Tibial nerve (tissue), 4 donors: ENCODE measurements at regions not wholly inside any gene's neighbourhood (a gene's known extent, or its start where the extent isn't known, plus 50 kb on each side); places are given as distances from the start of the nearest gene placed in this dataset.

Experiments used
- EP300 ChIP-seq, 2 donors: sonication (generic); formaldehyde crosslinking; IDR thresholded peaks; one replicate each; pipeline ENCODE4 v1.6.1; 2017; ENCODE audit warnings: antibody characterized with exemption in 2 of 2, mild to moderate bottlenecking in 1 of 2
- POLR2A ChIP-seq, 2 donors: fragments of 450-650 bp; IDR thresholded peaks; one replicate each; pipeline ENCODE4 v1.6.1; 2017; ENCODE audit warnings: antibody characterized with exemption in 2 of 2, mild to moderate bottlenecking in 2 of 2, moderate library complexity in 2 of 2
- TF ChIP-seq, protein P1 (sequence below), 5 experiments: fragments of 200-600 bp in 3 of 5; fragments of 450-650 bp in 2 of 5; sonication (generic) in 3 of 5; IDR thresholded peaks; one replicate each; pipeline ENCODE4 v1.5.1; 2016 to 2019; ENCODE audit warnings: antibody characterized with exemption in 5 of 5, mild to moderate bottlenecking in 3 of 5, moderate library complexity in 2 of 5

DNA sequence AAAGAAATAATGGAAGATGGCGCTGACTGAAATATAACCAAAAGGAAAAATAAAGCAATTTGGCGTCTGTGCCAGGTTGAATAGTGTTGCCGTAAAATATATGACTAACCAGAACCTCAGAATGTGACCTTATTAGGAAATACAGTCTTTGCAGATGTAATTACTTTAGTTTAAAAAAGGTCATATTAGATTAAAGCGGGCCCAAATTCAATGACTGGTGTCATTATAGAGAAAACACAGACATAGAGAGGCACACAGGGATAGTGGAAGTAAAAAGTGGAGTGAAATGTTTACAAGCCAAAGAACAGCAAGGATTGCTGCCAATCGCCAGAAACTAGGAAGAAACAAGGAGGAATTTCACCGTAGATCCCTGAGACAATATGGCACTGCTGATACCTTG is 521.2 kb downstream of the FRK start:
- TF ChIP-seq, protein P1, sequence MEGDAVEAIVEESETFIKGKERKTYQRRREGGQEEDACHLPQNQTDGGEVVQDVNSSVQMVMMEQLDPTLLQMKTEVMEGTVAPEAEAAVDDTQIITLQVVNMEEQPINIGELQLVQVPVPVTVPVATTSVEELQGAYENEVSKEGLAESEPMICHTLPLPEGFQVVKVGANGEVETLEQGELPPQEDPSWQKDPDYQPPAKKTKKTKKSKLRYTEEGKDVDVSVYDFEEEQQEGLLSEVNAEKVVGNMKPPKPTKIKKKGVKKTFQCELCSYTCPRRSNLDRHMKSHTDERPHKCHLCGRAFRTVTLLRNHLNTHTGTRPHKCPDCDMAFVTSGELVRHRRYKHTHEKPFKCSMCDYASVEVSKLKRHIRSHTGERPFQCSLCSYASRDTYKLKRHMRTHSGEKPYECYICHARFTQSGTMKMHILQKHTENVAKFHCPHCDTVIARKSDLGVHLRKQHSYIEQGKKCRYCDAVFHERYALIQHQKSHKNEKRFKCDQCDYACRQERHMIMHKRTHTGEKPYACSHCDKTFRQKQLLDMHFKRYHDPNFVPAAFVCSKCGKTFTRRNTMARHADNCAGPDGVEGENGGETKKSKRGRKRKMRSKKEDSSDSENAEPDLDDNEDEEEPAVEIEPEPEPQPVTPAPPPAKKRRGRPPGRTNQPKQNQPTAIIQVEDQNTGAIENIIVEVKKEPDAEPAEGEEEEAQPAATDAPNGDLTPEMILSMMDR (IDR thresholded peaks at IDR 0.05): no peak
- no peak for TF ChIP-seq EP300 (IDR thresholded peaks at IDR 0.05)
- TF ChIP-seq POLR2A (IDR thresholded peaks at IDR 0.05): no peak
